DOHH2 (cell line): ENCODE measurements at regions not wholly inside any gene's neighbourhood (a gene's known extent, or its start where the extent isn't known, plus 50 kb on each side); places are given as distances from the start of the nearest gene placed in this dataset.

ENCODE experiments used
- H3F3A ChIP-seq: fragments of 200-600 bp; sonication (generic), shearing (Covaris generic); 2 replicates; pipeline ENCODE4 v1.6.0; 2016; ENCODE audit warnings: antibody characterized with exemption, mild to moderate bottlenecking; ENCODE audit not compliant: control insufficient read depth, insufficient read depth
- H3K27ac ChIP-seq: fragments of 200-600 bp; sonication (generic); 2 replicates; pipeline ENCODE4 v1.5.1; 2014; ENCODE audit warnings: low read depth, mild to moderate bottlenecking, low read length, moderate library complexity
- H3K27me3 ChIP-seq: fragments of 200-600 bp; sonication (generic); 2 replicates; pipeline ENCODE4 v1.6.1; 2014; ENCODE audit warnings: mild to moderate bottlenecking, low read length, mixed read lengths; ENCODE audit not compliant: control insufficient read depth
- H3K36me3 ChIP-seq: fragments of 200-600 bp; sonication (generic); 2 replicates; pipeline ENCODE4 v1.6.1; 2014; ENCODE audit warnings: mild to moderate bottlenecking, low read length, moderate library complexity, mixed read lengths; ENCODE audit not compliant: control insufficient read depth
- H3K4me1 ChIP-seq: fragments of 200-600 bp; sonication (generic); 2 replicates; pipeline ENCODE4 v1.6.1; 2014; ENCODE audit warnings: mild to moderate bottlenecking, low read length, mixed read lengths; ENCODE audit not compliant: control insufficient read depth
- H3K4me2 ChIP-seq: fragments of 200-600 bp; sonication (generic); 2 replicates; pipeline ENCODE4 v1.6.0; 2014; ENCODE audit warnings: mild to moderate bottlenecking, low read length, moderate library complexity
- H3K4me3 ChIP-seq: fragments of 200-600 bp; sonication (generic); 2 replicates; pipeline ENCODE4 v1.5.1; 2014; ENCODE audit warnings: mild to moderate bottlenecking, low read length, mixed read lengths
- H3K79me2 ChIP-seq: fragments of 200-600 bp; sonication (generic); 2 replicates; pipeline ENCODE4 v1.6.1; 2014; ENCODE audit warnings: mild to moderate bottlenecking, low read length, mixed read lengths; ENCODE audit not compliant: control insufficient read depth
- H3K9me2 ChIP-seq: fragments of 200-600 bp; sonication (generic); replicated peaks from 2 replicates; pipeline ENCODE4 v1.6.1; 2014; ENCODE audit warnings: mild to moderate bottlenecking, low read length, mixed read lengths; ENCODE audit not compliant: control insufficient read depth
- H3K9me3 ChIP-seq: fragments of 200-600 bp; sonication (generic); 2 replicates; pipeline ENCODE4 v1.6.1; 2014; ENCODE audit warnings: antibody characterized with exemption, low read length, mixed read lengths; ENCODE audit not compliant: control insufficient read depth, insufficient read depth
- H4K20me1 ChIP-seq: fragments of 200-600 bp; sonication (generic); 2 replicates; pipeline ENCODE4 v1.6.0; 2014; ENCODE audit warnings: low read depth, mild to moderate bottlenecking, antibody characterized with exemption, low read length, moderate library complexity; ENCODE audit not compliant: control insufficient read depth, insufficient read depth
- EZH2phosphoT487 ChIP-seq: fragments of 200-600 bp; sonication (generic); IDR thresholded peaks from 2 replicates; pipeline ENCODE4 v1.6.1; 2017; ENCODE audit warnings: borderline replicate concordance, mild to moderate bottlenecking, antibody characterized with exemption, low read length, moderate library complexity, mixed read lengths
- TF ChIP-seq, protein P1 (sequence below): fragments of 200-600 bp; sonication (generic); IDR thresholded peaks from one replicate; pipeline ENCODE4 v1.5.1; 2014; ENCODE audit warnings: antibody characterized with exemption, mild to moderate bottlenecking, low read depth, low read length; ENCODE audit not compliant: poor library complexity, severe bottlenecking

DNA sequence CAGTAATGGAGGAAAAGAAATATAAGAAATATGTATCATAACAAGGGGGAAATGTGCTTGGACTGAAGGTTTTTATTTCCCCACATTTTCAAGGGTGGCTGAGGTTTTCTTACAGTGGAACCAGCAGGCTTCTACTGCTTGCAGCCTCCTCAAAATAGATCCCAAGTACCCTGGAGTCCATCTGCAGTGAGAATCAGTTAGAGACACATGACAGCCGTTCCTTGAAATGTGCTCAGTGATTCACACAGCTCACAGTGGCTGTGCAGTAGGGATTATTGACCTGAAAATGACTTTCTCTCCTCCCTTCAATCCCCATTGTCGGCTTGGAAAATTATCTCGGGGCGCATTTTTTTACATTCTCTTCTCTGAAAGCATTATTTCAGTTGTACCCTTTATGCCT, 832.0 kb downstream of the TLR4 start:
- no peaks in the 10 kb centered on the region for H3K9me3 ChIP-seq
- no peaks in the 10 kb centered on the region for H3K4me1 ChIP-seq
- H3K27ac ChIP-seq, result no peak overlapping the region
- H3K27me3 ChIP-seq, result no peaks in the 10 kb centered on the region
- no peaks in the 10 kb centered on the region for H3F3A ChIP-seq
- H3K79me2 ChIP-seq, result no peaks in the 10 kb centered on the region
- no peaks in the 10 kb centered on the region for H4K20me1 ChIP-seq
- H3K36me3 ChIP-seq, result no peaks in the 10 kb centered on the region
- H3K4me3 ChIP-seq, result no peak overlapping the region
- H3K4me2 ChIP-seq, result no peak overlapping the region
- TF ChIP-seq EZH2phosphoT487, result no peak
- TF ChIP-seq, protein P1, sequence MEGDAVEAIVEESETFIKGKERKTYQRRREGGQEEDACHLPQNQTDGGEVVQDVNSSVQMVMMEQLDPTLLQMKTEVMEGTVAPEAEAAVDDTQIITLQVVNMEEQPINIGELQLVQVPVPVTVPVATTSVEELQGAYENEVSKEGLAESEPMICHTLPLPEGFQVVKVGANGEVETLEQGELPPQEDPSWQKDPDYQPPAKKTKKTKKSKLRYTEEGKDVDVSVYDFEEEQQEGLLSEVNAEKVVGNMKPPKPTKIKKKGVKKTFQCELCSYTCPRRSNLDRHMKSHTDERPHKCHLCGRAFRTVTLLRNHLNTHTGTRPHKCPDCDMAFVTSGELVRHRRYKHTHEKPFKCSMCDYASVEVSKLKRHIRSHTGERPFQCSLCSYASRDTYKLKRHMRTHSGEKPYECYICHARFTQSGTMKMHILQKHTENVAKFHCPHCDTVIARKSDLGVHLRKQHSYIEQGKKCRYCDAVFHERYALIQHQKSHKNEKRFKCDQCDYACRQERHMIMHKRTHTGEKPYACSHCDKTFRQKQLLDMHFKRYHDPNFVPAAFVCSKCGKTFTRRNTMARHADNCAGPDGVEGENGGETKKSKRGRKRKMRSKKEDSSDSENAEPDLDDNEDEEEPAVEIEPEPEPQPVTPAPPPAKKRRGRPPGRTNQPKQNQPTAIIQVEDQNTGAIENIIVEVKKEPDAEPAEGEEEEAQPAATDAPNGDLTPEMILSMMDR, result no peak
- no peaks in the 10 kb centered on the region for H3K9me2 ChIP-seq

DNA sequence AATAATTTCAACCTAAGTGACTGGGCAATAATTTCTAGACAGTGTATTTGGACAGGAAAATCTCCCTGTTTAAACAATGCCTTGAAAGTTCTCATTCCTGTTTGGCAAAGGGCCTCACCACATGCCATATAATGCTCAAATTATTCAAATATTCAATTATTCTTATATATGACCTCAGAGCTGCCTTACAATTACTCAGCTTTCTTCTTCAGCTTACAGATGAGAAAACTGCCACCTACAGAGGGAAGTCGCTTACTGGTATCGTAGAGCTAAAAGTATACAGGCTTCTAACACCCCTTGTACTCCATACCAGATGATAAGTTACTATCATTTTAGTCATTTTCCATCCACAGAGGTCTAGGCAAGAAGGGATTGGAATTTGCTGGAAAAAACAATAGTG, 830.3 kb downstream of the BRINP1 start:
- Histone ChIP-seq H4K20me1 (no peaks in the 10 kb centered on the region), H3K79me2 (no peaks in the 10 kb centered on the region), H3K9me2 (no peaks in the 10 kb centered on the region), H3K4me2 (no peak overlapping the region), H3K36me3 (no peaks in the 10 kb centered on the region), H3K4me1 (no peaks in the 10 kb centered on the region), H3K27ac (no peak overlapping the region), H3F3A (no peaks in the 10 kb centered on the region), H3K27me3 (no peaks in the 10 kb centered on the region), H3K9me3 (no peaks in the 10 kb centered on the region), H3K4me3 (no peak overlapping the region)
- TF ChIP-seq EZH2phosphoT487, result no peak
- TF ChIP-seq, protein P1, result no peak

DNA sequence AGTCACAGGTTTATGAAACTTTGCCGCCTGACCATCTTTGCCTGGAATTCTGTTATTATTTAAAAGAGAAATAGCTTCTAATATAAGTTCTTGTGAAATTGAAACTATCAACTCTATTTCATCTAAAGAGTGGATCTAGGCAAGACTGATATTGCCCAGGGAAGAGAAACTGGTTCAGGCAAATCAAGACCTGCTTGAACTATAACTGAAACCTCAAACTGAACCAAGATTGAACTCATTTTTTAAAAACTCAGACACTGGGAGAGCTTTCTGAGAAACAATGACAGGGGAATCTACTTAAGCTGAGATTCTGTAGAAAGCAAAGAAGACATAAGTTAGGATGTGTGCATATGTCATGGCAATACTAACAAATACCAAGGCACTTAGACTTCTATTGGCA, 815.8 kb downstream of the BRINP1 start:
- no peaks in the 10 kb centered on the region for H3K4me1 ChIP-seq
- H3K9me2 ChIP-seq, result no peaks in the 10 kb centered on the region
- H4K20me1 ChIP-seq, result no peaks in the 10 kb centered on the region
- no peaks in the 10 kb centered on the region for H3K36me3 ChIP-seq
- H3K9me3 ChIP-seq, result no peaks in the 10 kb centered on the region
- H3F3A ChIP-seq, result no peaks in the 10 kb centered on the region
- H3K27me3 ChIP-seq, result no peaks in the 10 kb centered on the region
- no peak overlapping the region for H3K4me3 ChIP-seq
- no peaks in the 10 kb centered on the region for H3K79me2 ChIP-seq
- H3K27ac ChIP-seq, result no peak overlapping the region
- no peak overlapping the region for H3K4me2 ChIP-seq
- TF ChIP-seq EZH2phosphoT487, result no peak
- TF ChIP-seq, protein P1, result no peak

DNA sequence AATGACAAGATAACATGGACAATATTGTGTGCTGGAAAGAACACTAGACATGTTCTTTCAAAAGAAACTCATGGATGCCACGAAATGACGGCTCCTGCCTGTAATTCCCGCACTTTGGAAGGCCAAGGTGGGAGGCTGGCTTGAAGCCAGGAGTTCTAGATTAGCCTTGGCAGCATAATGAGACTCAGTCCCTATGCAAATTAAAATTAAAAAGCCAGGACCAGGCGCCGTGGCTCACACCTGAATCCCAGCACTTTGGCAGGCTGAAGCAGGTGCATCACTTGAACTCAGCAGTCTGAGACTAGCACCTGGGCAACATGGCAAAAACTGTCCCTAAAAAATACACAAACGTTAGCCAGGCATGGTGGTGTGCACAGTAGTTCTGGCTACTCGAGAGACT, 814.2 kb downstream of the BRINP1 start:
- Histone ChIP-seq H3K4me1 (no peaks in the 10 kb centered on the region), H4K20me1 (no peaks in the 10 kb centered on the region), H3K9me2 (no peaks in the 10 kb centered on the region), H3K27ac (no peak overlapping the region), H3K4me2 (no peak overlapping the region), H3K27me3 (no peaks in the 10 kb centered on the region), H3K9me3 (no peaks in the 10 kb centered on the region), H3K36me3 (no peaks in the 10 kb centered on the region), H3K4me3 (no peak overlapping the region), H3F3A (no peaks in the 10 kb centered on the region), H3K79me2 (no peaks in the 10 kb centered on the region)
- TF ChIP-seq, protein P1, result no peak
- no peak for TF ChIP-seq EZH2phosphoT487
